Caco-2 (cell line): ENCODE measurements at regions not wholly inside any gene's neighbourhood (a gene's known extent, or its start where the extent isn't known, plus 50 kb on each side); places are given as distances from the start of the nearest gene placed in this dataset.

Experiments
- BruUV-seq: library from RNA; stranded (reverse); fragments of 400-500 nt; replicated peaks from 2 replicates; lab custom pipeline; 2021; lab: Mats Ljungman, UMichigan
- CTCF ChIA-PET: fragments of 300-600 bp; sonication (Branson Sonifier 250); formaldehyde crosslinking; loops from one replicate; lab custom pipeline; 2022; ENCODE audit warnings: antibody characterized with exemption; lab: Charles Lee
- POLR2A ChIA-PET: fragments of 300-600 bp; sonication (Branson Sonifier 250); formaldehyde crosslinking; loops from one replicate; lab custom pipeline; 2022; ENCODE audit warnings: antibody characterized with exemption; lab: Charles Lee
- DNase-seq, 2 experiments: peaks; one replicate each; pipeline versions ENCODE4 v3.0.0 to v3.0.0-alpha.2; 2020 to 2022
- H3K27me3 ChIP-seq: replicated peaks from 2 replicates; pipeline ENCODE4 v1.6.0; 2011; ENCODE audit warnings: low read length; ENCODE audit not compliant: control insufficient read depth, insufficient read depth
- H3K36me3 ChIP-seq: 2 replicates; pipeline ENCODE4 v1.5.1; 2011; ENCODE audit warnings: low read length; ENCODE audit not compliant: control insufficient read depth, insufficient read depth
- H3K4me1 ChIP-seq: fragments of 250-450 bp; sonication (Bioruptor Pico); 2 replicates; pipeline ENCODE4 v1.5.1; 2020; ENCODE audit warnings: mild to moderate bottlenecking
- H3K4me3 ChIP-seq: 2 replicates; pipeline ENCODE4 v1.5.1; 2011; ENCODE audit warnings: low read depth, mild to moderate bottlenecking, control low read depth, low read length
- H3K9me3 ChIP-seq: fragments of 250-450 bp; sonication (Bioruptor Pico); 2 replicates; pipeline ENCODE4 v1.5.1; 2020; ENCODE audit warnings: mild to moderate bottlenecking, moderate library complexity
- H3K27ac Mint-ChIP-seq: one replicate; pipeline ENCODE4 v1.8.0; 2022; ENCODE audit warnings: mixed read lengths; ENCODE audit not compliant: unreplicated experiment
- H3K27me3 Mint-ChIP-seq: one replicate; pipeline ENCODE4 v1.8.0; 2022; ENCODE audit warnings: mixed read lengths; ENCODE audit not compliant: insufficient read depth, unreplicated experiment
- H3K36me3 Mint-ChIP-seq: one replicate; pipeline ENCODE4 v1.8.0; 2022; ENCODE audit warnings: mild to moderate bottlenecking, mixed read lengths; ENCODE audit not compliant: insufficient read depth, unreplicated experiment
- H3K4me1 Mint-ChIP-seq: one replicate; pipeline ENCODE4 v1.8.0; 2022; ENCODE audit warnings: low read depth, mixed read lengths; ENCODE audit not compliant: unreplicated experiment
- H3K4me3 Mint-ChIP-seq: one replicate; pipeline ENCODE4 v1.8.0; 2022; ENCODE audit warnings: mild to moderate bottlenecking, moderate library complexity, mixed read lengths; ENCODE audit not compliant: unreplicated experiment
- H3K9me3 Mint-ChIP-seq: one replicate; pipeline ENCODE4 v1.8.0; 2022; ENCODE audit warnings: mixed read lengths; ENCODE audit not compliant: unreplicated experiment
- intact Hi-C: fragments of 100-400 bp; cut with micrococcal nuclease; formaldehyde crosslinking; loops from one replicate; pipeline ENCODE4 v1.10.0; 2022; ENCODE audit not compliant: unreplicated experiment
- TF ChIP-seq, protein P1 (sequence below), 2 experiments: fragments of 200-600 bp in 1 of 2; IDR thresholded peaks; 1 replicate in 1 of 2; 2 replicates in 1 of 2; pipeline versions ENCODE4 v1.5.1 to v1.8.0; 2011 to 2022; ENCODE audit warnings: antibody characterized with exemption in 1 of 2, control low read depth in 1 of 2, inconsistent platforms in 1 of 2, low read depth in 1 of 2, low read length in 1 of 2, mild to moderate bottlenecking in 1 of 2, moderate library complexity in 1 of 2; ENCODE audit not compliant: insufficient read depth in 1 of 2, severe bottlenecking in 1 of 2, unreplicated experiment in 1 of 2

DNA sequence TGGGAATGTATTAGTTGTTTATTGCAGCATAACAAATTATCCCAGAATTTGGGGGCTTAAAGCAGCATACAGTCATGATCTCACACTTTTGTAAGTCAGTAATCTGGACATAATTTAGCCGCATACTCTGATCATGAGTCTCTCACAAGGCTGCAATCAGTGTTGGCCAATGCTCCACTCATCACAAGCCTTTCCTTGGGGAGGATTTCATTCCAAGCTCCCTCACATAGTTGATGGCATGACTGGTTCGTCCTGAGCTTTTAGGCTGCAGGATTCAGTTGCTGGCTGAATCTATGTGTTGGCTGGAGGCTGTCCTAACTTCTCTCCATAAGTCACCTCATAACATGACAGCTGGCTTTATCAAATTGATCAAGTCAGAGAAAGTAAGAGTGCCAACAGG lies 1568.6 kb upstream of the PCDH7 start:
- Mint-ChIP-seq H3K4me3 (no peak overlapping the region), H3K27ac (no peak overlapping the region), H3K9me3 (no peaks in the 10 kb centered on the region), H3K36me3 (no peaks in the 10 kb centered on the region), H3K27me3 (peaks cover 3% of the 10 kb centered on the region), H3K4me1 (no peaks in the 10 kb centered on the region)
- BruUV-seq, result no TSS peak
- TF ChIP-seq, protein P1, sequence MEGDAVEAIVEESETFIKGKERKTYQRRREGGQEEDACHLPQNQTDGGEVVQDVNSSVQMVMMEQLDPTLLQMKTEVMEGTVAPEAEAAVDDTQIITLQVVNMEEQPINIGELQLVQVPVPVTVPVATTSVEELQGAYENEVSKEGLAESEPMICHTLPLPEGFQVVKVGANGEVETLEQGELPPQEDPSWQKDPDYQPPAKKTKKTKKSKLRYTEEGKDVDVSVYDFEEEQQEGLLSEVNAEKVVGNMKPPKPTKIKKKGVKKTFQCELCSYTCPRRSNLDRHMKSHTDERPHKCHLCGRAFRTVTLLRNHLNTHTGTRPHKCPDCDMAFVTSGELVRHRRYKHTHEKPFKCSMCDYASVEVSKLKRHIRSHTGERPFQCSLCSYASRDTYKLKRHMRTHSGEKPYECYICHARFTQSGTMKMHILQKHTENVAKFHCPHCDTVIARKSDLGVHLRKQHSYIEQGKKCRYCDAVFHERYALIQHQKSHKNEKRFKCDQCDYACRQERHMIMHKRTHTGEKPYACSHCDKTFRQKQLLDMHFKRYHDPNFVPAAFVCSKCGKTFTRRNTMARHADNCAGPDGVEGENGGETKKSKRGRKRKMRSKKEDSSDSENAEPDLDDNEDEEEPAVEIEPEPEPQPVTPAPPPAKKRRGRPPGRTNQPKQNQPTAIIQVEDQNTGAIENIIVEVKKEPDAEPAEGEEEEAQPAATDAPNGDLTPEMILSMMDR (IDR thresholded peaks at IDR 0.05; ENCODE audit: insufficient read depth in 1 of 2, low read depth in 1 of 2, low read length in 1 of 2, severe bottlenecking in 1 of 2, unreplicated experiment in 1 of 2), result no peak
- Histone ChIP-seq H3K4me3 (no peak overlapping the region), H3K9me3 (no peaks in the 10 kb centered on the region), H3K36me3 (no peaks in the 10 kb centered on the region), H3K27me3 (no peaks in the 10 kb centered on the region), H3K4me1 (no peaks in the 10 kb centered on the region)
- intact Hi-C loops, result no loop called here
- ChIA-PET POLR2A (no interaction called here), CTCF (no interaction called here)
- DNase-seq, result no peak

DNA sequence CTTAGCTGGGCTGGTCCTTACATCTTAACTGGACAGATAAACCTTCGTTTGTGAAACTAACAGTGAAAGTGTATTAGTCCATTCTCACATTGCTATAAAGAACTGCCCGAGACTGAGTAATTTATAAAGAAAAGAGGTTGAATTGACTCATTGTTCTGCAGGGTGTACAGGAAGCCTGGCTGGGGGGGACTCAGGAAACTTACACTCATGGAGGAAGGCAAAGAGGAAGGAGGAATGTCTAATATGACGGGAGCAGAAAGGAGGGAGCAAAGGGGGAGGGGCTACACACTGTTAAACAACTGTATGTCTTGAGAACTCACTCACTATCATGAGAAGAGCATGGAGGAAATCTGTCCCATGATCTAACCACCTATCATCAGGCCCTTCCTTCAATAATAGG lies 1566.5 kb upstream of the PCDH7 start:
- TF ChIP-seq, protein P1 (IDR thresholded peaks at IDR 0.05; ENCODE audit: insufficient read depth in 1 of 2, low read depth in 1 of 2, low read length in 1 of 2, severe bottlenecking in 1 of 2, unreplicated experiment in 1 of 2), result no peak
- H3K27ac Mint-ChIP-seq, result no peak overlapping the region
- Histone ChIP-seq H3K9me3 (no peaks in the 10 kb centered on the region), H3K4me3 (no peak overlapping the region), H3K36me3 (no peaks in the 10 kb centered on the region), H3K4me1 (no peaks in the 10 kb centered on the region), H3K27me3 (no peaks in the 10 kb centered on the region)
- H3K4me1 Mint-ChIP-seq, result no peaks in the 10 kb centered on the region
- no peak for DNase-seq
- H3K27me3 Mint-ChIP-seq, result peaks cover 3% of the 10 kb centered on the region
- ChIA-PET CTCF (no interaction called here), POLR2A (no interaction called here)
- no TSS peak for BruUV-seq
- H3K4me3 Mint-ChIP-seq, result no peak overlapping the region
- H3K36me3 Mint-ChIP-seq, result no peaks in the 10 kb centered on the region
- H3K9me3 Mint-ChIP-seq, result no peaks in the 10 kb centered on the region
- intact Hi-C loops, result no loop called here

DNA sequence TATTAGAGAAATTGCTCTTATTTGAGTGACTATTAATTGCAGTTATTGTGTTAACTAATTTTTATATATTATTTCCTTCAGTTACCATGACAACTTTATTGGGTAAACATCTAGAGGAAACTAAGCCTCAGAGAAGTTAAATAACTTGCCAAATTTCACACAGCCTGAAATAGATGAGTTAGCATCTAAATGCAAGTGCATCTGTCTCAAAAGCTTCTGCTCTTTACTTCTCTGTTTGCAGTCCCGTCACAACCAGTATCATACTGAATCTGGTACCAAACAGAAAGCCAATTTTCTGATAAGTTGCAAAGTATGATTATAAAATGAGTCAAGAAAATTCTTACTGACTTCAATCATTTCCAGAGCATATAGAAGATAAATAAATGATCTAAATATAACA lies 1544.9 kb upstream of the PCDH7 start:
- H3K4me3 Mint-ChIP-seq, result no peak overlapping the region
- POLR2A ChIA-PET, result no interaction called here
- no peaks in the 10 kb centered on the region for H3K27me3 ChIP-seq
- H3K36me3 ChIP-seq, result no peaks in the 10 kb centered on the region
- no peaks in the 10 kb centered on the region for H3K4me1 Mint-ChIP-seq
- no peak for DNase-seq
- CTCF ChIA-PET, result no interaction called here
- no peaks in the 10 kb centered on the region for H3K9me3 ChIP-seq
- intact Hi-C loops, result no loop called here
- H3K4me3 ChIP-seq, result no peak overlapping the region
- no peaks in the 10 kb centered on the region for H3K36me3 Mint-ChIP-seq
- no peaks in the 10 kb centered on the region for H3K27me3 Mint-ChIP-seq
- H3K4me1 ChIP-seq, result no peaks in the 10 kb centered on the region
- H3K9me3 Mint-ChIP-seq, result no peaks in the 10 kb centered on the region
- TF ChIP-seq, protein P1 (IDR thresholded peaks at IDR 0.05; ENCODE audit: insufficient read depth in 1 of 2, low read depth in 1 of 2, low read length in 1 of 2, severe bottlenecking in 1 of 2, unreplicated experiment in 1 of 2), result no peak
- BruUV-seq, result no TSS peak
- H3K27ac Mint-ChIP-seq, result no peak overlapping the region
